Fibroblast of lung (primary cell): ENCODE measurements at regions not wholly inside any gene's neighbourhood (a gene's known extent, or its start where the extent isn't known, plus 50 kb on each side); places are given as distances from the start of the nearest gene placed in this dataset.

Experiments
- DNase-seq, 2 donors: peaks; one replicate each; pipeline versions ENCODE4 v3.0.0 to v3.0.0-alpha.2; 2010; ENCODE audit warnings: low read depth in 2 of 2
- H2AFZ ChIP-seq: 2 replicates; pipeline ENCODE4 v1.5.1; 2012; ENCODE audit warnings: low read length, control low read depth, inconsistent platforms
- H3K27ac ChIP-seq: 2 replicates; pipeline ENCODE4 v1.5.1; 2011; ENCODE audit warnings: low read length, control low read depth; ENCODE audit not compliant: insufficient read depth
- H3K27me3 ChIP-seq: 2 replicates; pipeline ENCODE4 v1.5.1; 2011; ENCODE audit warnings: mild to moderate bottlenecking, low read length; ENCODE audit not compliant: control insufficient read depth, insufficient read depth
- H3K36me3 ChIP-seq: 2 replicates; pipeline ENCODE4 v1.5.1; 2011; ENCODE audit warnings: low read length; ENCODE audit not compliant: control insufficient read depth, insufficient read depth
- H3K4me1 ChIP-seq: 2 replicates; pipeline ENCODE4 v1.5.1; 2011; ENCODE audit warnings: low read length; ENCODE audit not compliant: control insufficient read depth, insufficient read depth; ENCODE audit errors: extremely low read depth
- H3K4me2 ChIP-seq: 2 replicates; pipeline ENCODE4 v1.5.1; 2011; ENCODE audit warnings: low read length, control low read depth; ENCODE audit not compliant: insufficient read depth; ENCODE audit errors: extremely low read depth
- H3K4me3 ChIP-seq, 4 experiments: fragments of 200-600 bp in 1 of 4; sonication (generic) in 1 of 4; replicated peaks in 1 of 4; 2 replicates each; pipeline ENCODE4 v1.5.1; 2011 to 2016; ENCODE audit warnings: low read length in 4 of 4, low read depth in 3 of 4, mild to moderate bottlenecking in 3 of 4, control low read depth in 2 of 4, inconsistent platforms in 1 of 4, mixed read lengths in 1 of 4; ENCODE audit not compliant: insufficient read depth in 1 of 4; ENCODE audit errors: control extremely low read depth in 1 of 4
- H3K79me2 ChIP-seq: 2 replicates; pipeline ENCODE4 v1.5.1; 2012; ENCODE audit warnings: mild to moderate bottlenecking, low read length, inconsistent platforms; ENCODE audit not compliant: control insufficient read depth, insufficient read depth
- H3K9ac ChIP-seq: 2 replicates; pipeline ENCODE4 v1.5.1; 2011; ENCODE audit warnings: mild to moderate bottlenecking, low read length, control low read depth; ENCODE audit not compliant: insufficient read depth
- H3K9me3 ChIP-seq: 2 replicates; pipeline ENCODE4 v1.5.1; 2012; ENCODE audit warnings: low read depth, low read length; ENCODE audit not compliant: control insufficient read depth, insufficient read depth
- H4K20me1 ChIP-seq: 2 replicates; pipeline ENCODE4 v1.5.1; 2011; ENCODE audit warnings: low read length; ENCODE audit not compliant: control insufficient read depth, insufficient read depth; ENCODE audit errors: extremely low read depth
- EZH2 ChIP-seq: IDR thresholded peaks from 2 replicates; pipeline ENCODE4 v1.5.1; 2012; ENCODE audit warnings: low read length, control low read depth, mild to moderate bottlenecking; ENCODE audit errors: missing control alignments
- TF ChIP-seq, protein P1 (sequence below), 2 donors: IDR thresholded peaks in 1 of 2; conservative IDR thresholded peaks in 1 of 2; 1 replicate in 1 of 2; 2 replicates in 1 of 2; pipeline ENCODE4 v1.5.1; 2011 to 2012; ENCODE audit warnings: low read length in 2 of 2, control low read depth in 1 of 2, inconsistent platforms in 1 of 2, low read depth in 1 of 2, mild to moderate bottlenecking in 1 of 2

DNA sequence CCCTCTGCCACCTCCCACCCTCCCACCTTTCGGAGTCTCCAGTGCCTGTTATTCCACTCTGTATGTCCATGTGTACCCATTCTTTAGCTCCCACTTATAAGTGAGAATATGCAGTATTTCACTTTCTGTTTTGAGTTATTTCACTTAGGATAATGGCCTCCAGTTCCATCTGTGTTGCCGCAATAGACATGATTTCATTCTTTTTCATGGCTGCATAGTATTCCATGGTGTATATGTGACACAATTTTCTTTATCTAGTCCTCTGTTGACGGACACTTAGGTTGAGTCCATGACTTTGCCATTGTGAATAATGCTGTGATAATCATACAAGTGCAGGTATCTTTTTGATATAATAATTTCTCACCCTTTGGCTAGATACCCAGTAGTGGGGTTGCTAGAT lies 91.0 kb upstream of the UBE3A start:
- H3K4me1 ChIP-seq: no peaks in the 10 kb centered on the region
- no peaks in the 10 kb centered on the region for H3K79me2 ChIP-seq
- H3K27me3 ChIP-seq: no peaks in the 10 kb centered on the region
- H4K20me1 ChIP-seq: no peaks in the 10 kb centered on the region
- no peaks in the 10 kb centered on the region for H3K36me3 ChIP-seq
- no peak overlapping the region for H3K9ac ChIP-seq
- no peak for DNase-seq
- H3K9me3 ChIP-seq: no peaks in the 10 kb centered on the region
- TF ChIP-seq, protein P1, sequence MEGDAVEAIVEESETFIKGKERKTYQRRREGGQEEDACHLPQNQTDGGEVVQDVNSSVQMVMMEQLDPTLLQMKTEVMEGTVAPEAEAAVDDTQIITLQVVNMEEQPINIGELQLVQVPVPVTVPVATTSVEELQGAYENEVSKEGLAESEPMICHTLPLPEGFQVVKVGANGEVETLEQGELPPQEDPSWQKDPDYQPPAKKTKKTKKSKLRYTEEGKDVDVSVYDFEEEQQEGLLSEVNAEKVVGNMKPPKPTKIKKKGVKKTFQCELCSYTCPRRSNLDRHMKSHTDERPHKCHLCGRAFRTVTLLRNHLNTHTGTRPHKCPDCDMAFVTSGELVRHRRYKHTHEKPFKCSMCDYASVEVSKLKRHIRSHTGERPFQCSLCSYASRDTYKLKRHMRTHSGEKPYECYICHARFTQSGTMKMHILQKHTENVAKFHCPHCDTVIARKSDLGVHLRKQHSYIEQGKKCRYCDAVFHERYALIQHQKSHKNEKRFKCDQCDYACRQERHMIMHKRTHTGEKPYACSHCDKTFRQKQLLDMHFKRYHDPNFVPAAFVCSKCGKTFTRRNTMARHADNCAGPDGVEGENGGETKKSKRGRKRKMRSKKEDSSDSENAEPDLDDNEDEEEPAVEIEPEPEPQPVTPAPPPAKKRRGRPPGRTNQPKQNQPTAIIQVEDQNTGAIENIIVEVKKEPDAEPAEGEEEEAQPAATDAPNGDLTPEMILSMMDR (conservative IDR thresholded peaks at IDR 0.05 in 1 of 2, IDR thresholded peaks at IDR 0.05 in 1 of 2; ENCODE audit: low read depth in 1 of 2, low read length in 2 of 2): no peak
- TF ChIP-seq EZH2: no peak
- H2AFZ ChIP-seq: no peak overlapping the region
- no peak overlapping the region for H3K4me3 ChIP-seq
- H3K4me2 ChIP-seq: no peak overlapping the region
- no peak overlapping the region for H3K27ac ChIP-seq

DNA sequence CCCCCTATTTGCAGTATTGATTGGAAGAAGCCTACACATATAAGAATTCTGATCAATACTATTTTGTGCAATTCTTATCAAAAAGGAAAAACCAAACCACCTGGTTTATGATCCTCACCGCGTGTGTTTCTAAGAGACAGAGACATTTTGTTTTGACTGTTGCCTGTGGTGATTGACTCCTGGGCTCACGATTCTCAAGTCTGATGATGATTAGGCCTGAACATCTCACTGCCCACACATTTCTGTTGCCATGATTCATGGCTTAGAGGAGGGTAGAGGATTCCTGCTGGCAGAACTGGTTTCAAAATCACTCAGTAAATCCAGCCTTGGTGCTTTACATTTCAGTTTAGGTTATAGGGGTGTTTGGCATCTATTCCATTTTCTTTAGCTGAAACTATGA lies 88.3 kb upstream of the UBE3A start:
- Histone ChIP-seq H3K27me3 (no peaks in the 10 kb centered on the region), H3K27ac (no peak overlapping the region), H3K9ac (no peak overlapping the region), H3K4me3 (no peak overlapping the region), H3K9me3 (no peaks in the 10 kb centered on the region), H3K4me2 (no peak overlapping the region), H4K20me1 (no peaks in the 10 kb centered on the region), H3K79me2 (no peaks in the 10 kb centered on the region), H3K36me3 (no peaks in the 10 kb centered on the region), H2AFZ (no peak overlapping the region), H3K4me1 (no peaks in the 10 kb centered on the region)
- no peak for TF ChIP-seq EZH2
- TF ChIP-seq, protein P1 (conservative IDR thresholded peaks at IDR 0.05 in 1 of 2, IDR thresholded peaks at IDR 0.05 in 1 of 2; ENCODE audit: low read depth in 1 of 2, low read length in 2 of 2): no peak
- peak in 1 of 2 donors; percentile 15 for DNase-seq

DNA sequence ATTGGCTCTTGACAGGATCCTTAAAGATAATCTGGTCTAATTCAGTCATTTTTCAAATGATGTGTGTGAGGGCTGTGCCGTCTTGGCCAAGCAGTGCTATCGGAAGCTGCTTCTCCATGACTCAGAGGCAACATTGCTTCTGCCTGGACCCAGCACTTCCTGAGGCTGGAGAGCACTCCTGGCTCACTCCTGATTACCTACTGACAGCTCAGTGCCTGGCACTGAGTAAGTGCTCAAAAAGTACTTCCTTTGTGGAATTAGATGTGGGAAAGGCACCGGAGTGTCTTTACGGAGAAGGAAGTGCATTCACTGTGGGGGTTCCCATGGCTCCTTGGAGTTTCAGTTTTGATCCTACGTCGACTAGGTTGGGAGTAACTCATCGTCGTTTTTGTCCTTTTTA lies 86.9 kb upstream of the UBE3A start:
- no peak for DNase-seq
- no peak for TF ChIP-seq EZH2
- TF ChIP-seq, protein P1 (conservative IDR thresholded peaks at IDR 0.05 in 1 of 2, IDR thresholded peaks at IDR 0.05 in 1 of 2; ENCODE audit: low read depth in 1 of 2, low read length in 2 of 2): no peak
- Histone ChIP-seq H3K27ac (no peak overlapping the region), H3K4me1 (no peaks in the 10 kb centered on the region), H2AFZ (no peak overlapping the region), H3K4me3 (no peak overlapping the region), H3K9ac (no peak overlapping the region), H4K20me1 (no peaks in the 10 kb centered on the region), H3K4me2 (no peak overlapping the region), H3K27me3 (no peaks in the 10 kb centered on the region), H3K9me3 (no peaks in the 10 kb centered on the region), H3K36me3 (no peaks in the 10 kb centered on the region), H3K79me2 (no peaks in the 10 kb centered on the region)
